Chondrocyte (in vitro differentiated cells): ENCODE measurements at regions not wholly inside any gene's neighbourhood (a gene's known extent, or its start where the extent isn't known, plus 50 kb on each side); places are given as distances from the start of the nearest gene placed in this dataset.

ENCODE experiments used
- DNase-seq: peaks from one replicate; pipeline ENCODE4 v3.0.0; 2021; ENCODE audit warnings: mixed read lengths, low spot score
- H3K27ac Mint-ChIP-seq: one replicate; pipeline ENCODE4 v1.8.0; 2021; ENCODE audit warnings: mild to moderate bottlenecking, moderate library complexity, mixed read lengths; ENCODE audit not compliant: unreplicated experiment
- H3K27me3 Mint-ChIP-seq: 2 replicates; pipeline ENCODE4 v1.8.0; 2021; ENCODE audit warnings: low read depth, mixed read lengths
- H3K36me3 Mint-ChIP-seq: 2 replicates; pipeline ENCODE4 v1.8.0; 2021; ENCODE audit warnings: low read depth, mixed read lengths
- H3K4me1 Mint-ChIP-seq: 2 replicates; pipeline ENCODE4 v1.8.0; 2021; ENCODE audit warnings: low read depth, mild to moderate bottlenecking, mixed read lengths
- H3K4me3 Mint-ChIP-seq: one replicate; pipeline ENCODE4 v1.8.0; 2021; ENCODE audit warnings: mild to moderate bottlenecking, moderate library complexity, mixed read lengths; ENCODE audit not compliant: unreplicated experiment
- H3K9me3 Mint-ChIP-seq: 2 replicates; pipeline ENCODE4 v1.8.0; 2021; ENCODE audit warnings: low read depth, mixed read lengths
- CTCF ChIP-seq: fragments of 200-600 bp; sonication (generic); IDR thresholded peaks from 2 replicates; pipeline ENCODE4 v1.5.0; 2021; ENCODE audit warnings: antibody characterized with exemption, mild to moderate bottlenecking, moderate library complexity

- DNase-seq: no peak
- H3K27ac Mint-ChIP-seq: no peak overlapping the region
- no peak overlapping the region for H3K4me3 Mint-ChIP-seq
- no peaks in the 10 kb centered on the region for H3K9me3 Mint-ChIP-seq
- no peaks in the 10 kb centered on the region for H3K27me3 Mint-ChIP-seq
- no peaks in the 10 kb centered on the region for H3K36me3 Mint-ChIP-seq
- no peaks in the 10 kb centered on the region for H3K4me1 Mint-ChIP-seq
- no peak for TF ChIP-seq CTCF
These were observed 420.5 kb upstream of the CNTNAP2 start for GRCh38 chr7:145696071-145696470.

- DNase-seq: no peak
- Mint-ChIP-seq H3K4me1 (no peaks in the 10 kb centered on the region), H3K27me3 (no peaks in the 10 kb centered on the region), H3K36me3 (no peaks in the 10 kb centered on the region), H3K9me3 (no peaks in the 10 kb centered on the region), H3K4me3 (no peak overlapping the region), H3K27ac (no peak overlapping the region)
- TF ChIP-seq CTCF: no peak
These were observed 424.2 kb upstream of the CNTNAP2 start for GRCh38 chr7:145692237-145692950.

- no peak overlapping the region for H3K4me3 Mint-ChIP-seq
These were observed 425.2 kb upstream of the CNTNAP2 start for GRCh38 chr7:145691377-145691914.

GRCh38 chr7:145681646-145682045, 435.0 kb upstream of the CNTNAP2 start:
- H3K9me3 Mint-ChIP-seq: peaks cover 14% of the 10 kb centered on the region
- no peak for TF ChIP-seq CTCF
- no peaks in the 10 kb centered on the region for H3K4me1 Mint-ChIP-seq
- no peak overlapping the region for H3K4me3 Mint-ChIP-seq
- DNase-seq: no peak
- H3K27me3 Mint-ChIP-seq: no peaks in the 10 kb centered on the region
- no peaks in the 10 kb centered on the region for H3K36me3 Mint-ChIP-seq
- H3K27ac Mint-ChIP-seq: no peak overlapping the region

More at GRCh38 chr7:145691377-145691914, 425.2 kb upstream of the CNTNAP2 start:
- TF ChIP-seq CTCF: no peak
- Mint-ChIP-seq H3K4me1 (no peaks in the 10 kb centered on the region), H3K27me3 (no peaks in the 10 kb centered on the region), H3K9me3 (peaks cover 2% of the 10 kb centered on the region), H3K27ac (no peak overlapping the region), H3K36me3 (no peaks in the 10 kb centered on the region)
- DNase-seq: no peak

- no peaks in the 10 kb centered on the region for H3K4me1 Mint-ChIP-seq
- no peak overlapping the region for H3K4me3 Mint-ChIP-seq
- DNase-seq: no peak
- peaks cover 10% of the 10 kb centered on the region for H3K9me3 Mint-ChIP-seq
- no peak for TF ChIP-seq CTCF
- H3K36me3 Mint-ChIP-seq: no peaks in the 10 kb centered on the region
- no peaks in the 10 kb centered on the region for H3K27me3 Mint-ChIP-seq
- no peak overlapping the region for H3K27ac Mint-ChIP-seq
These were observed 435.4 kb upstream of the CNTNAP2 start for GRCh38 chr7:145681159-145681558.
